HCT116 (cell line): ENCODE measurements at regions not wholly inside any gene's neighbourhood (a gene's known extent, or its start where the extent isn't known, plus 50 kb on each side); places are given as distances from the start of the nearest gene placed in this dataset.

Source experiments
- CEBPB ChIP-seq: IDR thresholded peaks from 2 replicates; pipeline ENCODE4 v1.6.1; 2012; ENCODE audit warnings: low read depth
- CTCF ChIP-seq, 3 experiments: fragments of 200-600 bp in 1 of 3; sonication (generic) in 1 of 3; IDR thresholded peaks in 2 of 3; conservative IDR thresholded peaks in 1 of 3; 2 replicates each; pipeline ENCODE4 v1.5.1; 2012 to 2017; ENCODE audit warnings: low read depth in 2 of 3, low read length in 2 of 3, antibody characterized with exemption in 1 of 3, borderline replicate concordance in 1 of 3, control low read depth in 1 of 3, mild to moderate bottlenecking in 1 of 3, mixed read lengths in 1 of 3, mixed run types in 1 of 3, moderate library complexity in 1 of 3; ENCODE audit not compliant: insufficient read depth in 1 of 3
- EZH2 ChIP-seq: fragments of 200-600 bp; sonication (generic); IDR thresholded peaks from 2 replicates; pipeline ENCODE4 v1.6.1; 2017; ENCODE audit warnings: antibody characterized with exemption, mixed run types
- EZH2phosphoT487 ChIP-seq: fragments of 200-600 bp; IDR thresholded peaks from 2 replicates; pipeline ENCODE4 v1.6.1; 2018; ENCODE audit warnings: antibody characterized with exemption, borderline replicate concordance
- RAD21 ChIP-seq: IDR thresholded peaks from 2 replicates; pipeline ENCODE4 v1.6.1; 2012; ENCODE audit warnings: low read depth, mild to moderate bottlenecking

- TF ChIP-seq CTCF (IDR thresholded peaks at IDR 0.05 in 2 of 3, conservative IDR thresholded peaks at IDR 0.05 in 1 of 3; ENCODE audit: borderline replicate concordance in 1 of 3, insufficient read depth in 1 of 3, low read depth in 2 of 3, low read length in 2 of 3) (no peak), EZH2phosphoT487 (no peak), RAD21 (no peak), EZH2 (no peak), CEBPB (no peak)
Measured at GRCh38 chr5:119746984-119747383, 117.6 kb downstream of the FAM170A start.
